Activated gamma-delta T cell treated with Interleukin-2 at 50 U/mL for 16 hours (primary cell): ENCODE measurements at regions not wholly inside any gene's neighbourhood (a gene's known extent, or its start where the extent isn't known, plus 50 kb on each side); places are given as distances from the start of the nearest gene placed in this dataset.

Source experiments
- DNase-seq: peaks from one replicate; pipeline ENCODE4 v3.0.0-alpha.2; 2020

DNA sequence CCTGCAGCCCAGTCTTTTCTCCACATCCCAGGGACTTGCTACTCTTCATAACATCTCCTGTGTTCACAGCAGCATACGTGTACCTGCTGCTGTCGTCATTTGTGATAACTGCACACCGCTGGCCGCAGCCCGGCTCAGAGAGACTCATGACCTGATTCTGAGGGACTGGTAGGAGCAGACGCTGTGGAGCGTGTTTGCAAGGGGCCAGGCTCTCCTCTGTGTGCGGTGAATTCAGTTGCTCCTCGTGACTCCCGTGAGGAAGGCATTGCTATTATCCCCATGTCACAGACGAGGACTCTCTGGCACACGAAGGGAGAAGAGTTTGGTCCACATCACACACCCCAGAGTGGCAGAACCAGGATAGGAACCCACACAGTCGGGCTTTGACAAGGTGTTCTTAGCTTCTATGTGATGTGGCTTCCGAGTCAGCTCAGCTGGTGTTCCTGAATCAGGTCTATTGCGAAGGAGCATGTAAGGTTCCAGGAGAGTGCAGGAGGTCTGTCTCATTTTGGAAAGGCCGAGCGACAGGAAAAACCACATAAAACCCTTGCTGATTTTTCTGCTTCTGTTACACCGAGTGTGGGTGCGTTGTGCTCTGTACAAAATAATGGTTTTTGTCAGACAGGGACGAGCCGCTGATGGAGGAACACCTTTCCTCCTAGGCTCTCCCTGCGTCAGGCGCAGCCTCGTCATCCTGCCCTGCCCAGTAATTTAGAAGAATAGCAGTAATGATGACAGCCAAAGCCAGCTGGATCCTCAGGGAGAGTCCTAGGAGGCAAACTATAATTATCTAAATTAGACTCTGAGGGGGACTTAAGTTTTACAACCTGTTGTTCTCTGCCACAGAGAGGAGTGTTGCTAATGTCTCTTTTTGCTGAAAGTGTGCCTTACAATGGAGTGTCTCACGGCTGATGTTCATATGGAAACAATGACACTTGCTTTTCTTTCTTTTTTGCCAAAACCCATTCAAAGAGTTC lies 157.5 kb upstream of the RGMA start:
- DNase-seq, result no peak

DNA sequence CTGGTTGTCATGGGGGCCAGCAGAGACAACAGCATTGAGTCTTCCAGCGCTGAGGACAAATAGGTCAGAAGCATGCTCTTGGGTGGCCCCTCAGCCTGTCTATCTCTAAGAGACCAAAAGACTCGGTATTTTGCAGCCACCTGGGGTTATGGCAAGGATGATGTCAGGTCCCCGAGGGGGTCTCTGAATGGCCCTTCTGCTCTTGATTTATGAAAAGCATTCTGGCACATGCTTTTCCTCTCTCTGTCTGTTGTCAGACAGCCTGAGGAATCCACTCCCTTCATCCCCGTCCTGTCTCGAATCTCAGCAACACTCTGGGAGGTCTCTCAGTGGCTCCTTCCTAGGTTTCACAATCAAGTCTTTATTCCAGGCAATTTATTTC lies 156.6 kb upstream of the RGMA start:
- DNase-seq, result no peak

DNA sequence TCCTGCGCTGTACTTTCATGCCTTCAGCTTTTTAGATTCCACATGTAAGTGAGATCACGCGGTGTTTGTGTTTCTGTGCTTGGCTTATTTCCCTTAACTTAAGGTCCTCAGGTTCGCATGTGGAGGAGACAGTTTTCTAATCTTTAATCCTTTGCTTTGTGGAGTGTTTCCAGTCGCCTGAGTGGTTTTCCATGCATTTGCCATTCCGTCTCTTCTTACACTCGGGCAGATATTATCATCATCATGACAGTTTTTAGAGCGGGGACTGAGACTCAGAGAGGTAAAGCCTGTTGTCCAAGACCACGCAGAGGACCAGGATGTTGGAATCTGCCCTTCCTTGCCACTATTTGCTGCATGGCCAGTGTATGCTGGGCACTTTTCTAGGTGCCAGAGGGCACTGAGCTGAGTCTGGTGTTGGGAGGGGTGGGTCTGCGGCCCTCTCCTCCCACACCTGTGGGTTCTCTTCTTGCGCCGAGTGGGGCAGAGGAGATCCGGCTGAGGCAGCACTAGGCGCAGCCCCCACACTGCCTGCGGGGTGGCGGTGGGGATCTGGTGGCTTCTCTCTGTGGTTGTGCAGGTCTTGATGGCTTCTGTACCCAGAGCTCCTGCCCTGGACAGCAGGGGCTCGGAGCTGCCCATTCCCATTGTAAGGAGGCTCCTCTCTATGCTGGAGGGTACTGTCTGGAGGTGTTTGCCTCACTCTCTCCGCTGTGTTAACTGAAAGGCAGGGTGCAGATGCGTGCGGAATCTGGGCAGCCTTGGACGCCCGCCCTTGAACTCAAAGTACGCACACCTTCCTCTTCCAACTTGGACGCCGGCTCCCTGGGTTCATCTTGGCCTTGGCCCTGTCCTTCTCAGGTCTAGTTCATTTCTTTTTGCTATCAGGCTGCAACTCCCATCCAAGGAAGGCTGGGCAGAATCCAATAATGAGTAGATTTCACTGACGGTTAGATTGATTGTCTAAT lies 156.0 kb upstream of the RGMA start:
- no peak for DNase-seq

DNA sequence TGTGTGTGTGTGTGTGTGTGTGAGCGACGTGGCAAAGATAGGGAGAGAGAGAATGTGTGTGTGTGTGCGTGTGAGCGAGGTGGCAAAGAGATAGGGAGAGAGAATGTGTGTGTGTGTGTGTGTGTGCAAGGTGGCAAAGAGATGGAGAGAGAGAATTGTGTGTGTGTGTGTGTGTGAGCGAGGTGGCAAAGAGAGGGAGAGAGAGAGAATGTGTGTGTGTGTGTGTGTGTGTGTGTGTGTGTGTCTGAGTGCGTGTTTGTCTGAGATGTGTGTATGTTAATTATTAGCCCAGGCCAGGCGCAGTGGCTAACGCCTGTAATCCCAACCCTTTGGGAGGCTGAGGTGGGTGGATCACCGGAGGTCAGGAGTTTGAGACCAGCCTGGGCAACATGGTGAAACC lies 154.6 kb upstream of the RGMA start:
- no peak for DNase-seq

GRCh38 chr15:93241696-93242585 lies 152.9 kb upstream of the RGMA start:
- DNase-seq, result no peak

GRCh38 chr15:93239993-93240392 lies 151.0 kb upstream of the RGMA start:
- DNase-seq, result no peak

- no peak for DNase-seq
Measured at GRCh38 chr15:93239591-93239990, 150.6 kb upstream of the RGMA start.

DNA sequence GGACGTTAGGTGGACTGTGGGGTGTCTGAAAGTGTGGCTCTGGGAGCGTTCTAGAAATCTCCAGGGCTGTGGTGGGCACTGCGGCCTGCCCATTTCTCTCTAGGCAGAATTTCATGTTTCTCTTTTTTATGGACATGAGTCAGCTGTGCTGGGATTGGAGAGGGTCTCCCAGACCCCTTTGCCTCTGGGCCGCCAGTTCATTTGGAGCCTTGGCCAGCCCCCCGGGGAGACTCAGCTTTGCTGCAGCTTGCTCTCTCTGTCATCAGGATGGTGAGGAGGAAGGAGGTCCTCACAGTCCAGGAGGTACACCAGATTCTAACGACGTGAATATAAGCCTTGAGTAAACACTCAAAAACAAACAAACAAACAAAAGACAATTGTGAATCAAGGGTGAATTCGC lies 149.6 kb upstream of the RGMA start:
- no peak for DNase-seq

DNA sequence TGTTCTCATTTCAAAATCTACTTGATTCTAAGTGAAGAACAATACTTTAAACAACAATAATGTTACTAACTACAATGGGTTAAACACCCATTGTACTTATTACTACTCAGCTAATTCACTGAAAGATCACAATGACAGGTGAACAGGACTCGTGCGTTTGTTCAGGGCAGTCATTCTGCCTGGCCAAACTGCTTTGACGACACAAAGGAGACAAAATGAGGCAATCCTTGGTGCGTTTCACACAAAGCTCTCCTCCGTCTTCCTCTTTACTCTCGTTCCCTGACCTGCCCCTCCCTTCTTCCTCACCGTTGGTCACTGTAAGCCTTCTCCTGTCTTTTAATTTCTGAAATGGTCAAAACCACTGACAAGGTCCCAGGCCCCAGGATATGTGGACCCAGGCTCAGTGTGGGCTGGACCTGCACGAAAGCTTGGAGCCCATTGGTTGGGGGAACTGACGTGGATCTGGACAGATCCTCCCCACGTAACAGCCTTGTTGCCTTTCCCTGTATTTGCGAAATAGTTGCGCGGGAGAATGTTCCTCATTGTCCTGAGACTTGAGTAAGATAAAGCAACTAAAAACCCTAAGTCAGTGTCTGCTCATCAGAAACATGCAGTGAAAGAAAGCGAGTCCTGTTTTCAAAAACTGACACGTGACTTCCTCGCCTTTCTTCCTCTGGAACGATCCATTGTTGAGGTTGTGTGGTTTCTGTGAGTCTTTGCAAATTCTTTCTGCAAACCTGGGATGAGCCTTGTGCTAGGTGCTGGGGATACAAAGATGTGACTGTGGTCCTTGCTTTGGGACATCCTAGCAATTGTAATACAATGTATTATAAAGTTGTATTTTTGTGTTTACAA lies 147.1 kb upstream of the RGMA start:
- DNase-seq, result no peak

DNA sequence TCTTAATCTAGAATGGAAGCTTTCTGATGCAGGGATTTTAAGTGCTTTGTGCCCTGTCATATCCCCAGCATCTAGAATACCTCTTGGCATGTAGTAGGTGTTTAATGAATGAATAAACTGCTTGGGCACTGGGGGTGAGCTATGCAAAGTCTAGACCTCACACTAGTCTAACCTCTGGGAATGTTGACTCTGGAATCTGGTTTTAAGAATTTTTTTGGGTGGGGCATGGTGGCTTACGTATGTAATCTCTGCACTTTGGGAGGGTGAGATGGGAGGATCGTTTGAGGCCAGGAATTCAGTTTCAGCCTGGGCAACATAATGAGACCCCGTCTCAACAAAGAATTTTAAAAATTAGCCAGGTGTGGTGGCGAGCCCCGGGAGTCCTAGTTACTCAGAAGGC lies 146.3 kb upstream of the RGMA start:
- no peak for DNase-seq

GRCh38 chr15:93233710-93234109 lies 144.7 kb upstream of the RGMA start:
- DNase-seq, result no peak

- DNase-seq, result no peak
Measured at GRCh38 chr15:93232845-93233244, 143.8 kb upstream of the RGMA start.

DNA sequence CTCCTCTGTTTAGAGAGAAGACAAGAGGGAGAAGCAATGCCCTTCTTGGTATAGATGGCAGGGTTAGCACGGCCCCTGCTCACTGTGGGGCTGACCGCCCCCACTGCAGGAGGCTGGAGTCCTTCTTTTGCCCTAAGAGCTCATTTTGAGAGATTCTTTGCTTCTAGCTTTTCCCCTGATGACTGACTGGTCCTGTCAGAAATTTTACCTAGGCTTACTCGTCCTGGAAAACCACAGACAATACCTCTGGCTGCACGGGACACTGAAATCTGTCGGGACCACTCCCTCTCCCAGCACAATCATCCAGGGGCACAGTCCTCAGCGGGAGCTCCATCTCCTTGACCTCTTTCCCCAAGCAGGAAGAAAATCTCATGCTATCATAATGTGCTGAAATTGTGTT lies 143.0 kb upstream of the RGMA start:
- DNase-seq, result no peak

GRCh38 chr15:93231261-93231925 lies 142.4 kb upstream of the RGMA start:
- DNase-seq, result no peak

- DNase-seq, result no peak
Measured at GRCh38 chr15:93228546-93228945, 139.5 kb upstream of the RGMA start.

GRCh38 chr15:93223803-93224202 lies 134.8 kb upstream of the RGMA start:
- DNase-seq, result no peak

DNA sequence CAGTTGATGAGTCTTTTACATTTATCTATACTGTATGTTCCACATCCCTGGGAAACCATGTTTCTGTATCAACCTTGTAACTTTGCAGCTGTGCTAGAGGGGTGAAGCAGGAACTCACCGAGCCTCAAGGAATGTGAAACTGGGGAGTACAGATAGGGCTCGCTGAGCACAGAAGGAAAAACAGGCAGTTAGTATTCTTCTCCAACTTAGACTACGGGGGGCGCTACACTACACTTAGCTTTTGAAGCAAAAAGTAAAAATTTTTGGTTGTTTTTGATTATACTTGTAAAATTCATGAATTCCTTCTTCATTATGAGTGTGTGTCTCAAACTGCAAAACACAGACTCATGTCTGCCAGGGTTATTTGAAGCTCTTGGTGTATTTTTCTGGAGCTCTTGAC lies 132.7 kb upstream of the RGMA start:
- DNase-seq, result no peak

DNA sequence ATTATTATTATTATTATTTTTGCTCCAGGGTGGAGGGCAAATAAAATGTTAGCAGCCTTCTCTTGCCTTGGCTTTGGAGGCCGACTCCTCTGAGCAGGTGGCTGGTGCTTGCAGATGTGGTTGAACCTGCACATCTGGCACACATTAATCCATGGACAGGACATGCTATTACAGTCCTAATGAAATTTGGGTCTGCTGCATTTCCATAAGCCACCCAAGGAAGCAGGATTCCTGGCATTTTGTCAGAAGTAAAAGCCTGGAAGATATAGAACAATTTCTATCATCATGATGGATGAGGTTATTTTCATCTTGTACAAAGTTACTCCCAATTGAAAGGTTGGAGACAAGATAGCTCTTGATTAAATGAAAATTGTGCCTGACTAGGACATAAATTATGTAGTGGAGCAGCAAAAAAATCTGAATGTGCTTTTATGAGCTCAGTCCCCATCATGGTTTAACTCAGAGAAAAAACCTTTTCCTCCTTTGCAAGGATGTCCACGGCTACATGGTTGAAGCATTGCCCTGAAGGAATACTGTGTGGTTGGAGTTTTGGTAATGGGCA lies 130.9 kb upstream of the RGMA start:
- no peak for DNase-seq

GRCh38 chr15:93217343-93217742 lies 128.3 kb upstream of the RGMA start:
- no peak for DNase-seq

DNA sequence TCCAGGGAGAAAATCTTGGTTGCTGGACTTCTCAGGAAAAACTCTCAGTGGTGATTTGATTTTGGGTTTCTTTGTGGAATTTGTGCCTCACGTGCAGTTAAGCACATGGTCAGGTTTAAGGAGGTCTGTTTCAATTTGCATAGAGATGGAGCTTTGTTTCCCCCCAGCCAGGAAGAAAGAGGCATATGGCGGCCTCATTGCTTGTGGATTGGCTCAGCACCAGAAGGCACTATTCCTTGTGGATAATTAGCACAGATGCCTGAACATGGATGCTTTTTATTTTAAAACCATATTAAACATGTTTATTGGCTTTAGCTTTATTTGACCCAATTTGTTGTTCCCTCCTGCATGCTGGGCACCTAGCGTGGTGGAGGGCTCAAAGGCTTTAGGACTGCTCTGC lies 125.1 kb upstream of the RGMA start:
- DNase-seq, result no peak

GRCh38 chr15:93213281-93213680 lies 124.3 kb upstream of the RGMA start:
- no peak for DNase-seq
